ENCODE measurements at regions not wholly inside any gene's neighbourhood (a gene's known extent, or its start where the extent isn't known, plus 50 kb on each side); places are given as distances from the start of the nearest gene placed in this dataset.
A peak's percentile ranks its signal among the peaks of the same experiment; 100 is the strongest.

DNA sequence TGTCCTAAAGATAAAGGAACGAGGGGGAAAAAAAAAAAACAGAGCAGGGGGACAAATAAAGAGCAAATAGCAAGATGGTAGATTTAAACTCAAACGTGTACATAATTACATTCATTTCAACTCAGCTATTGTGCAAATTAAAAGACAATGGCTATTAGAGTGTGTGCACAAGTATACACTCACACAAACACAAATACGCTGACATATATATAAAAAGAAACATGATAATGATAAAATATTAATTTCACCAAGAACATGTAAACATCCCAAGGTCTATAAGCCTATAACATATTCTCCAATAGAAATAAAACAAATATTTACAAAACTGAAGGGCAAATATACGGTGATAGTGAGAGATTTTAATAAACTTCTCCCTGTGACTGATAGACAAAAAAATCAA is 1354.9 kb upstream of the GJE1 start:
- Histone ChIP-seq H3K9me2 (ENCODE audit: insufficient read depth, low read length) (no peaks in the 10 kb centered on the region), H2AFZ (ENCODE audit: low read depth, low read length) (no peak overlapping the region), H3K79me2 (replicated peaks; ENCODE audit: insufficient read depth, low read length) (no peaks in the 10 kb centered on the region), H3K27ac (ENCODE audit: low read length) (no peak overlapping the region), H3K9me3 (ENCODE audit: low read length) (no peaks in the 10 kb centered on the region), H3K4me3 (ENCODE audit: low read length) (no peak overlapping the region), H4K20me1 (ENCODE audit: insufficient read depth) (no peaks in the 10 kb centered on the region), H3K27me3 (ENCODE audit: insufficient read depth, low read depth, low read length) (no peaks in the 10 kb centered on the region), H3K36me3 (ENCODE audit: insufficient read depth, low read length) (no peaks in the 10 kb centered on the region), H3K4me2 (ENCODE audit: low read length) (no peak overlapping the region), H3F3A (ENCODE audit: insufficient read depth, low read length, poor library complexity, severe bottlenecking) (no peaks in the 10 kb centered on the region), H3K9ac (ENCODE audit: low read length) (no peak overlapping the region)
- no peak for TF ChIP-seq RAD21 (conservative IDR thresholded peaks at IDR 0.05)
- no peak for TF ChIP-seq MXI1 (conservative IDR thresholded peaks at IDR 0.05; ENCODE audit: poor library complexity, severe bottlenecking)
- no peak for TF ChIP-seq SMC3 (conservative IDR thresholded peaks at IDR 0.05; ENCODE audit: poor library complexity)
- no peak for TF ChIP-seq EP300 (conservative IDR thresholded peaks at IDR 0.05; ENCODE audit: poor library complexity, severe bottlenecking)
- no peak for TF ChIP-seq TAF1 (IDR thresholded peaks at IDR 0.05; ENCODE audit: low read depth)
- TF ChIP-seq EZH2 (IDR thresholded peaks at IDR 0.05; ENCODE audit: borderline replicate concordance, insufficient read depth, low read length, poor library complexity, severe bottlenecking): no peak
- TF ChIP-seq, protein P1, sequence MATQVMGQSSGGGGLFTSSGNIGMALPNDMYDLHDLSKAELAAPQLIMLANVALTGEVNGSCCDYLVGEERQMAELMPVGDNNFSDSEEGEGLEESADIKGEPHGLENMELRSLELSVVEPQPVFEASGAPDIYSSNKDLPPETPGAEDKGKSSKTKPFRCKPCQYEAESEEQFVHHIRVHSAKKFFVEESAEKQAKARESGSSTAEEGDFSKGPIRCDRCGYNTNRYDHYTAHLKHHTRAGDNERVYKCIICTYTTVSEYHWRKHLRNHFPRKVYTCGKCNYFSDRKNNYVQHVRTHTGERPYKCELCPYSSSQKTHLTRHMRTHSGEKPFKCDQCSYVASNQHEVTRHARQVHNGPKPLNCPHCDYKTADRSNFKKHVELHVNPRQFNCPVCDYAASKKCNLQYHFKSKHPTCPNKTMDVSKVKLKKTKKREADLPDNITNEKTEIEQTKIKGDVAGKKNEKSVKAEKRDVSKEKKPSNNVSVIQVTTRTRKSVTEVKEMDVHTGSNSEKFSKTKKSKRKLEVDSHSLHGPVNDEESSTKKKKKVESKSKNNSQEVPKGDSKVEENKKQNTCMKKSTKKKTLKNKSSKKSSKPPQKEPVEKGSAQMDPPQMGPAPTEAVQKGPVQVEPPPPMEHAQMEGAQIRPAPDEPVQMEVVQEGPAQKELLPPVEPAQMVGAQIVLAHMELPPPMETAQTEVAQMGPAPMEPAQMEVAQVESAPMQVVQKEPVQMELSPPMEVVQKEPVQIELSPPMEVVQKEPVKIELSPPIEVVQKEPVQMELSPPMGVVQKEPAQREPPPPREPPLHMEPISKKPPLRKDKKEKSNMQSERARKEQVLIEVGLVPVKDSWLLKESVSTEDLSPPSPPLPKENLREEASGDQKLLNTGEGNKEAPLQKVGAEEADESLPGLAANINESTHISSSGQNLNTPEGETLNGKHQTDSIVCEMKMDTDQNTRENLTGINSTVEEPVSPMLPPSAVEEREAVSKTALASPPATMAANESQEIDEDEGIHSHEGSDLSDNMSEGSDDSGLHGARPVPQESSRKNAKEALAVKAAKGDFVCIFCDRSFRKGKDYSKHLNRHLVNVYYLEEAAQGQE (IDR thresholded peaks at IDR 0.05; ENCODE audit: borderline replicate concordance): no peak
- no peak for TF ChIP-seq POLR2AphosphoS5 (IDR thresholded peaks at IDR 0.05)
- TF ChIP-seq, protein P2, sequence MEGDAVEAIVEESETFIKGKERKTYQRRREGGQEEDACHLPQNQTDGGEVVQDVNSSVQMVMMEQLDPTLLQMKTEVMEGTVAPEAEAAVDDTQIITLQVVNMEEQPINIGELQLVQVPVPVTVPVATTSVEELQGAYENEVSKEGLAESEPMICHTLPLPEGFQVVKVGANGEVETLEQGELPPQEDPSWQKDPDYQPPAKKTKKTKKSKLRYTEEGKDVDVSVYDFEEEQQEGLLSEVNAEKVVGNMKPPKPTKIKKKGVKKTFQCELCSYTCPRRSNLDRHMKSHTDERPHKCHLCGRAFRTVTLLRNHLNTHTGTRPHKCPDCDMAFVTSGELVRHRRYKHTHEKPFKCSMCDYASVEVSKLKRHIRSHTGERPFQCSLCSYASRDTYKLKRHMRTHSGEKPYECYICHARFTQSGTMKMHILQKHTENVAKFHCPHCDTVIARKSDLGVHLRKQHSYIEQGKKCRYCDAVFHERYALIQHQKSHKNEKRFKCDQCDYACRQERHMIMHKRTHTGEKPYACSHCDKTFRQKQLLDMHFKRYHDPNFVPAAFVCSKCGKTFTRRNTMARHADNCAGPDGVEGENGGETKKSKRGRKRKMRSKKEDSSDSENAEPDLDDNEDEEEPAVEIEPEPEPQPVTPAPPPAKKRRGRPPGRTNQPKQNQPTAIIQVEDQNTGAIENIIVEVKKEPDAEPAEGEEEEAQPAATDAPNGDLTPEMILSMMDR (IDR thresholded peaks at IDR 0.05; ENCODE audit: poor library complexity, severe bottlenecking): no peak

DNA sequence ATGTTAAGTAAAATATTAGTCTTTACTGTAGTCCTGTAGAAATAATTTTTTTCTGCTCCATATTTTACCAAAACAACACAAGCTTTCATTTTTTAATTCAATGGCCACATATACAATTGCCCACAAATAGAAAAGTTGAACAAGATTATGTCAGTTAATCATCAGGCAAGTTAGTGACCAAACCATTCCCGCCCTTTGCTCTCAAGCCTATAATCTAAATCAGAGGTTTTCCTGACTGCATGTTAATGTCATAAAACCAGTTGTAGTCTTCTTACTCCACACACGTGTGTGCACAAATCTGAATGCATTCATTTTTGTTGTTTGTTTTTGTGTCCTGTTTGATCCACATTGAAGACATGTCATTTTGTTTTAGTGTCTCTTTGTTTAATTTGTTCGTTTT is 1357.7 kb upstream of the GJE1 start:
- Histone ChIP-seq H3K9ac (ENCODE audit: low read length) (no peak overlapping the region), H3K36me3 (ENCODE audit: insufficient read depth, low read length) (no peaks in the 10 kb centered on the region), H3K4me2 (ENCODE audit: low read length) (no peak overlapping the region), H4K20me1 (ENCODE audit: insufficient read depth) (no peaks in the 10 kb centered on the region), H3K27me3 (ENCODE audit: insufficient read depth, low read depth, low read length) (no peaks in the 10 kb centered on the region), H3K27ac (ENCODE audit: low read length) (no peak overlapping the region), H3K4me3 (ENCODE audit: low read length) (no peak overlapping the region), H3K9me3 (ENCODE audit: low read length) (no peaks in the 10 kb centered on the region), H2AFZ (ENCODE audit: low read depth, low read length) (no peak overlapping the region), H3K79me2 (replicated peaks; ENCODE audit: insufficient read depth, low read length) (no peaks in the 10 kb centered on the region), H3K9me2 (ENCODE audit: insufficient read depth, low read length) (no peaks in the 10 kb centered on the region), H3F3A (ENCODE audit: insufficient read depth, low read length, poor library complexity, severe bottlenecking) (no peaks in the 10 kb centered on the region)
- TF ChIP-seq TAF1 (IDR thresholded peaks at IDR 0.05; ENCODE audit: low read depth): no peak
- no peak for TF ChIP-seq RAD21 (conservative IDR thresholded peaks at IDR 0.05)

GRCh38 chr6:140774080-140774505 is 1358.6 kb upstream of the GJE1 start:
- H3K27ac ChIP-seq (ENCODE audit: low read length): peak overlapping the region; percentile 6
- H3K27me3 ChIP-seq (ENCODE audit: insufficient read depth, low read depth, low read length): no peaks in the 10 kb centered on the region
- H3K4me2 ChIP-seq (ENCODE audit: low read length): no peak overlapping the region
- H3K36me3 ChIP-seq (ENCODE audit: insufficient read depth, low read length): no peaks in the 10 kb centered on the region
- H3K79me2 ChIP-seq (replicated peaks; ENCODE audit: insufficient read depth, low read length): no peaks in the 10 kb centered on the region
- H3K4me3 ChIP-seq (ENCODE audit: low read length): no peak overlapping the region
- TF ChIP-seq TAF1 (IDR thresholded peaks at IDR 0.05; ENCODE audit: low read depth) (no peak), MXI1 (conservative IDR thresholded peaks at IDR 0.05; ENCODE audit: poor library complexity, severe bottlenecking) (no peak), POLR2AphosphoS5 (IDR thresholded peaks at IDR 0.05) (peak; percentile 43)
- no peak overlapping the region for H2AFZ ChIP-seq (ENCODE audit: low read depth, low read length)
- H3K9me2 ChIP-seq (ENCODE audit: insufficient read depth, low read length): no peaks in the 10 kb centered on the region
- no peaks in the 10 kb centered on the region for H4K20me1 ChIP-seq (ENCODE audit: insufficient read depth)
- H3F3A ChIP-seq (ENCODE audit: insufficient read depth, low read length, poor library complexity, severe bottlenecking): no peaks in the 10 kb centered on the region
- no peak overlapping the region for H3K9ac ChIP-seq (ENCODE audit: low read length)
- no peaks in the 10 kb centered on the region for H3K9me3 ChIP-seq (ENCODE audit: low read length)

Data from neural cell (in vitro differentiated cells).